ENCODE measurements at regions not wholly inside any gene's neighbourhood (a gene's known extent, or its start where the extent isn't known, plus 50 kb on each side); places are given as distances from the start of the nearest gene placed in this dataset.

DNA sequence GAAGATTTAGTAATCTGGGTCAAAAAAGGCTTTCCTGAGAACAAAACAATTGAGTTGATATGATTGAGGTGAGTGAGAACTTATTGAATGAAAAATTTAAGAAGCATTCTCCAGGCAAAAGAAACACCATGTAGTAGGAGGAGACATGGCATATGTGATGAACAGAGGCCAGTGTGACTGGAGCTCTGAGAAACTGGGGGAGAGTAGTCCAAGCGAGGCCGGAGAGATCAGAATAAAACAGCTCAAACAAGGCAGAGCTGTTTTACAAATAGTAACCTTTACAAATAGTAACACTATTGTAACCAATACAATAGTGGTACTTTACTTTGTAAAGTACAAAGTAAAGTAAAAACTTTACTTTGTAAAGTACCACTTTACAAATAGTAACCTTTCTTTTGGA lies 1159.1 kb downstream of the PCDH9 start:
- Histone ChIP-seq H3K4me1 (ENCODE audit: control insufficient read depth in 1 of 2, insufficient read depth in 2 of 2, low read length in 2 of 2) (no peaks in the 10 kb centered on the region), H3K4me3 (ENCODE audit: low read depth in 1 of 2, low read length in 2 of 2) (no peak overlapping the region), H3K27ac (ENCODE audit: low read length) (no peak overlapping the region), H3K36me3 (ENCODE audit: control insufficient read depth in 1 of 2, insufficient read depth in 2 of 2, low read length in 2 of 2) (no peaks in the 10 kb centered on the region), H3K9me3 (ENCODE audit: control insufficient read depth in 1 of 2, low read length in 2 of 2) (no peaks in the 10 kb centered on the region), H3K27me3 (ENCODE audit: low read depth, low read length) (no peaks in the 10 kb centered on the region)

GRCh38 chr13:66069570-66069969 lies 1160.6 kb downstream of the PCDH9 start:
- Histone ChIP-seq H3K4me1 (ENCODE audit: control insufficient read depth in 1 of 2, insufficient read depth in 2 of 2, low read length in 2 of 2) (no peaks in the 10 kb centered on the region), H3K27ac (ENCODE audit: low read length) (no peak overlapping the region), H3K4me3 (ENCODE audit: low read depth in 1 of 2, low read length in 2 of 2) (no peak overlapping the region), H3K9me3 (ENCODE audit: control insufficient read depth in 1 of 2, low read length in 2 of 2) (no peaks in the 10 kb centered on the region), H3K27me3 (ENCODE audit: low read depth, low read length) (no peaks in the 10 kb centered on the region), H3K36me3 (ENCODE audit: control insufficient read depth in 1 of 2, insufficient read depth in 2 of 2, low read length in 2 of 2) (no peaks in the 10 kb centered on the region)

DNA sequence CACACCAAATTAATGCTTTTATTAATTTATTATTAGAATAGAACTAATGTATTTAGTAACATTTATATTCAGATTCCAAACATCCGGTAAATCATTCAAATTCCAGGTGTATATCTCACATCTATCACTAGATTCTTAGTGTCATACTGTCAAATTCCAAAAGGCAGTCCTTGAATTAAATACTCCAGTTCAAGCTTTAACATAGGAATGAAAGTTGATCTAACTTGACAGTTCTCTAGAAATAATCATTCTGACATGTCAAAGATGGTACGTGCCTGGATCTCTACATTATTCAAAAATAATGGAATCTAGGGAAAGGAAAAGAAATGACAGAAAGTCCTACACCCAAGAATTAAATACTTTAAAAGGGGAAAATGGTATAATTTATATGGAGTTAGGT lies 1161.5 kb downstream of the PCDH9 start:
- H3K27me3 ChIP-seq (ENCODE audit: low read depth, low read length): no peaks in the 10 kb centered on the region
- H3K36me3 ChIP-seq (ENCODE audit: control insufficient read depth in 1 of 2, insufficient read depth in 2 of 2, low read length in 2 of 2): no peaks in the 10 kb centered on the region
- H3K27ac ChIP-seq (ENCODE audit: low read length): no peak overlapping the region
- H3K9me3 ChIP-seq (ENCODE audit: control insufficient read depth in 1 of 2, low read length in 2 of 2): no peaks in the 10 kb centered on the region
- H3K4me1 ChIP-seq (ENCODE audit: control insufficient read depth in 1 of 2, insufficient read depth in 2 of 2, low read length in 2 of 2): no peaks in the 10 kb centered on the region
- no peak overlapping the region for H3K4me3 ChIP-seq (ENCODE audit: low read depth in 1 of 2, low read length in 2 of 2)

DNA sequence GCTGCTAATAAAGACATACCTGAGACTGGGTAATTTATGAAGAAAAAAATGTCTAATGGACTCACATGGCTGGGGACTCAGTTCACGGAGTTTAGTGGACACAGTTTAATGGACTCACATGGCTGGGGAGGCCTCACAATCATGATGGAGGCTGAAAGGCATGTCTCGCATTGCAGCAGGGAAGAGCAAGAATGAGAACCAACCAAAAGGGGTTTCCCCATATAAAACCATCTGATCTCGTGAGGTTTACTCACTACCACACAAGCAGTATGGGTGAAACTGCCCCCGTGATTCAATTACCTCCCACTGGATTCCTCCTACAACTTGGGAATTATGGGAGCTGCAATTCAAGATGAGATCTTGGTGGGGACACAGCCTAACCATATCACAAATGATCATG lies 1181.2 kb downstream of the PCDH9 start:
- H3K4me3 ChIP-seq (ENCODE audit: low read depth in 1 of 2, low read length in 2 of 2): no peak overlapping the region
- H3K4me1 ChIP-seq (ENCODE audit: control insufficient read depth in 1 of 2, insufficient read depth in 2 of 2, low read length in 2 of 2): no peaks in the 10 kb centered on the region
- no peaks in the 10 kb centered on the region for H3K36me3 ChIP-seq (ENCODE audit: control insufficient read depth in 1 of 2, insufficient read depth in 2 of 2, low read length in 2 of 2)
- H3K27ac ChIP-seq (ENCODE audit: low read length): no peak overlapping the region
- no peaks in the 10 kb centered on the region for H3K27me3 ChIP-seq (ENCODE audit: low read depth, low read length)
- H3K9me3 ChIP-seq (ENCODE audit: control insufficient read depth in 1 of 2, low read length in 2 of 2): no peaks in the 10 kb centered on the region

- Histone ChIP-seq H3K4me1 (ENCODE audit: control insufficient read depth in 1 of 2, insufficient read depth in 2 of 2, low read length in 2 of 2) (no peaks in the 10 kb centered on the region), H3K36me3 (ENCODE audit: control insufficient read depth in 1 of 2, insufficient read depth in 2 of 2, low read length in 2 of 2) (no peaks in the 10 kb centered on the region), H3K27me3 (ENCODE audit: low read depth, low read length) (no peaks in the 10 kb centered on the region), H3K9me3 (ENCODE audit: control insufficient read depth in 1 of 2, low read length in 2 of 2) (no peaks in the 10 kb centered on the region), H3K4me3 (ENCODE audit: low read depth in 1 of 2, low read length in 2 of 2) (no peak overlapping the region), H3K27ac (ENCODE audit: low read length) (no peak overlapping the region)
Measured at GRCh38 chr13:66040506-66040905, 1189.6 kb downstream of the PCDH9 start.

GRCh38 chr13:66037096-66037495 lies 1193.0 kb downstream of the PCDH9 start:
- H3K27me3 ChIP-seq (ENCODE audit: low read depth, low read length): no peaks in the 10 kb centered on the region
- H3K4me1 ChIP-seq (ENCODE audit: control insufficient read depth in 1 of 2, insufficient read depth in 2 of 2, low read length in 2 of 2): no peaks in the 10 kb centered on the region
- H3K36me3 ChIP-seq (ENCODE audit: control insufficient read depth in 1 of 2, insufficient read depth in 2 of 2, low read length in 2 of 2): no peaks in the 10 kb centered on the region
- H3K27ac ChIP-seq (ENCODE audit: low read length): no peak overlapping the region
- H3K9me3 ChIP-seq (ENCODE audit: control insufficient read depth in 1 of 2, low read length in 2 of 2): no peaks in the 10 kb centered on the region
- H3K4me3 ChIP-seq (ENCODE audit: low read depth in 1 of 2, low read length in 2 of 2): no peak overlapping the region

DNA sequence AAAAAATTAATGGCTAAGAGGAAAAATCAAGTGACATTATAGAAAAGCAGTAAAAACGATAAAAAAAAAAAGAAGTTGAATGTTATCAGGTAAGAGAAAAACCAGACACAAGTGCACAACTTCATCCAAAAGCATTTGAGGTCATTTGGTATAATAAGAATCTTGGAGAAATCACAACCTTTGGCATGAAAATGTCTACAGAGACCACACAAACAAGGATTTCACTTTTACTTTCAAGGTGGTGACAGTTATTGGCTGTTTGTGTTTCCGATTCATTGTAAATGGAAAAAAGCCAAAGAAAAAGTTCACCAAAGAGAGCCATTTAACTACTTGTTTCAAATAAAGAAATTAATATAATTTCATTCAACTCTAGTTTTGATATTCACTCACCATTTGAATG lies 1193.5 kb downstream of the PCDH9 start:
- no peaks in the 10 kb centered on the region for H3K4me1 ChIP-seq (ENCODE audit: control insufficient read depth in 1 of 2, insufficient read depth in 2 of 2, low read length in 2 of 2)

GRCh38 chr13:66036024-66036614 lies 1194.0 kb downstream of the PCDH9 start:
- no peaks in the 10 kb centered on the region for H3K4me1 ChIP-seq (ENCODE audit: control insufficient read depth in 1 of 2, insufficient read depth in 2 of 2, low read length in 2 of 2)
- no peak overlapping the region for H3K27ac ChIP-seq (ENCODE audit: low read length)

More for the DNA sequence above, 1193.5 kb downstream of the PCDH9 start:
- Histone ChIP-seq H3K27me3 (ENCODE audit: low read depth, low read length) (no peaks in the 10 kb centered on the region), H3K36me3 (ENCODE audit: control insufficient read depth in 1 of 2, insufficient read depth in 2 of 2, low read length in 2 of 2) (no peaks in the 10 kb centered on the region), H3K27ac (ENCODE audit: low read length) (no peak overlapping the region), H3K9me3 (ENCODE audit: control insufficient read depth in 1 of 2, low read length in 2 of 2) (no peaks in the 10 kb centered on the region), H3K4me3 (ENCODE audit: low read depth in 1 of 2, low read length in 2 of 2) (no peak overlapping the region)

DNA sequence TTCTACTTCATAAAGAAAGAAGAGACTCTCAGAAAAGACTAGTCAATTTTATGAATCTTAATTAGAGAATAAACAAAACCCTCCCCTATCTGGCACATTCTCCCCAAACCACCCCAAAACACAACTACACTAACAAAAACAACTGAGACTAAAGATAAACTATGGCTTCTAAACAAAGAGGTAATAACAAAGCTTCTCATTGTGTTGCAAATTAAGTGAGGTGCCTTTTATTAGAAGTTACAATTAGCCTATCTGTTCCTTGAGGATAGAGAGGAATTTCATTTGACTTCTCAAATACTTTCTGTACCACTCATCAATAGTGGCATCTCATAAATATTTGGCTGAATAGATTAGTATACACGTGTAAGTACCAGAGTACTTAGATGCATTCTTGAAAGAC lies 1196.2 kb downstream of the PCDH9 start:
- no peaks in the 10 kb centered on the region for H3K36me3 ChIP-seq (ENCODE audit: control insufficient read depth in 1 of 2, insufficient read depth in 2 of 2, low read length in 2 of 2)
- no peak overlapping the region for H3K4me3 ChIP-seq (ENCODE audit: low read depth in 1 of 2, low read length in 2 of 2)
- no peak overlapping the region for H3K27ac ChIP-seq (ENCODE audit: low read length)
- no peaks in the 10 kb centered on the region for H3K9me3 ChIP-seq (ENCODE audit: control insufficient read depth in 1 of 2, low read length in 2 of 2)
- H3K4me1 ChIP-seq (ENCODE audit: control insufficient read depth in 1 of 2, insufficient read depth in 2 of 2, low read length in 2 of 2): no peaks in the 10 kb centered on the region
- no peaks in the 10 kb centered on the region for H3K27me3 ChIP-seq (ENCODE audit: low read depth, low read length)

More at GRCh38 chr13:66036024-66036614, 1194.0 kb downstream of the PCDH9 start:
- no peaks in the 10 kb centered on the region for H3K9me3 ChIP-seq (ENCODE audit: control insufficient read depth in 1 of 2, low read length in 2 of 2)
- H3K4me3 ChIP-seq (ENCODE audit: low read depth in 1 of 2, low read length in 2 of 2): no peak overlapping the region
- H3K36me3 ChIP-seq (ENCODE audit: control insufficient read depth in 1 of 2, insufficient read depth in 2 of 2, low read length in 2 of 2): no peaks in the 10 kb centered on the region
- no peaks in the 10 kb centered on the region for H3K27me3 ChIP-seq (ENCODE audit: low read depth, low read length)

- Histone ChIP-seq H3K9me3 (ENCODE audit: control insufficient read depth in 1 of 2, low read length in 2 of 2) (peaks cover 0 to under 1% of the 10 kb centered on the region in 2 donors), H3K36me3 (ENCODE audit: control insufficient read depth in 1 of 2, insufficient read depth in 2 of 2, low read length in 2 of 2) (no peaks in the 10 kb centered on the region)
Measured at GRCh38 chr13:66021846-66022245, 1208.3 kb downstream of the PCDH9 start.

DNA sequence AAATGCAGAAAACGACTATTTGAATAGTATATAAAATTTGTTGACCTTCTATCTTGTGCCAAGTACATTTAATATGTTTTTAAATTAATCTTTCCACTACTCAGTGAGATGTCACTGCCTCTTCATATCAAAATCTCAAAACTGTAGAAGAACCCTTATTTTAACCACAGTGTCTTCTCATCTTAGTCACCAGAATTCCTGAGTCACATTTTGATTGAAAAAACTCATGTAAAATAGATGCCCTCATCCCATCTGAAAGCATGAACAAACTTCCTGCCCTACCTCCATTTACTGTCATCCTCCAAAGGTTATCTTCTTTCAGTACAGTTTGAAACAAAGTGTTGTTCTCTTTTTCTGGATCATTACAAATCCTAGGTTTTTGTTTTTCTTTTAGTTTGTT lies 1215.4 kb downstream of the PCDH9 start:
- Histone ChIP-seq H3K27ac (ENCODE audit: low read length) (no peak overlapping the region), H3K9me3 (ENCODE audit: control insufficient read depth in 1 of 2, low read length in 2 of 2) (no peaks in the 10 kb centered on the region)

More at GRCh38 chr13:66021846-66022245, 1208.3 kb downstream of the PCDH9 start:
- Histone ChIP-seq H3K4me1 (ENCODE audit: control insufficient read depth in 1 of 2, insufficient read depth in 2 of 2, low read length in 2 of 2) (no peaks in the 10 kb centered on the region), H3K27me3 (ENCODE audit: low read depth, low read length) (no peaks in the 10 kb centered on the region), H3K4me3 (ENCODE audit: low read depth in 1 of 2, low read length in 2 of 2) (no peak overlapping the region), H3K27ac (ENCODE audit: low read length) (no peak overlapping the region)

GRCh38 chr13:66009241-66009640 lies 1220.9 kb downstream of the PCDH9 start:
- no peaks in the 10 kb centered on the region for H3K27me3 ChIP-seq (ENCODE audit: low read depth, low read length)
- no peaks in the 10 kb centered on the region for H3K36me3 ChIP-seq (ENCODE audit: control insufficient read depth in 1 of 2, insufficient read depth in 2 of 2, low read length in 2 of 2)
- no peak overlapping the region for H3K4me3 ChIP-seq (ENCODE audit: low read depth in 1 of 2, low read length in 2 of 2)
- no peaks in the 10 kb centered on the region for H3K4me1 ChIP-seq (ENCODE audit: control insufficient read depth in 1 of 2, insufficient read depth in 2 of 2, low read length in 2 of 2)
- H3K27ac ChIP-seq (ENCODE audit: low read length): no peak overlapping the region
- peaks cover 0 to 3% of the 10 kb centered on the region in 2 donors for H3K9me3 ChIP-seq (ENCODE audit: control insufficient read depth in 1 of 2, low read length in 2 of 2)

More for the DNA sequence above, 1215.4 kb downstream of the PCDH9 start:
- H3K4me1 ChIP-seq (ENCODE audit: control insufficient read depth in 1 of 2, insufficient read depth in 2 of 2, low read length in 2 of 2): no peaks in the 10 kb centered on the region
- no peaks in the 10 kb centered on the region for H3K27me3 ChIP-seq (ENCODE audit: low read depth, low read length)
- no peak overlapping the region for H3K4me3 ChIP-seq (ENCODE audit: low read depth in 1 of 2, low read length in 2 of 2)
- H3K36me3 ChIP-seq (ENCODE audit: control insufficient read depth in 1 of 2, insufficient read depth in 2 of 2, low read length in 2 of 2): no peaks in the 10 kb centered on the region

All from muscle layer of duodenum (tissue), 2 donors.